Tibial nerve (tissue), 4 donors: ENCODE measurements at regions not wholly inside any gene's neighbourhood (a gene's known extent, or its start where the extent isn't known, plus 50 kb on each side); places are given as distances from the start of the nearest gene placed in this dataset.

Source experiments
- CTCF ChIP-seq, 5 experiments: fragments of 200-600 bp in 3 of 5; fragments of 450-650 bp in 2 of 5; sonication (generic) in 3 of 5; IDR thresholded peaks; one replicate each; pipeline ENCODE4 v1.5.1; 2016 to 2019; ENCODE audit warnings: antibody characterized with exemption in 5 of 5, mild to moderate bottlenecking in 3 of 5, moderate library complexity in 2 of 5
- EP300 ChIP-seq, 2 donors: sonication (generic); formaldehyde crosslinking; IDR thresholded peaks; one replicate each; pipeline ENCODE4 v1.6.1; 2017; ENCODE audit warnings: antibody characterized with exemption in 2 of 2, mild to moderate bottlenecking in 1 of 2
- POLR2A ChIP-seq, 2 donors: fragments of 450-650 bp; IDR thresholded peaks; one replicate each; pipeline ENCODE4 v1.6.1; 2017; ENCODE audit warnings: antibody characterized with exemption in 2 of 2, mild to moderate bottlenecking in 2 of 2, moderate library complexity in 2 of 2

DNA sequence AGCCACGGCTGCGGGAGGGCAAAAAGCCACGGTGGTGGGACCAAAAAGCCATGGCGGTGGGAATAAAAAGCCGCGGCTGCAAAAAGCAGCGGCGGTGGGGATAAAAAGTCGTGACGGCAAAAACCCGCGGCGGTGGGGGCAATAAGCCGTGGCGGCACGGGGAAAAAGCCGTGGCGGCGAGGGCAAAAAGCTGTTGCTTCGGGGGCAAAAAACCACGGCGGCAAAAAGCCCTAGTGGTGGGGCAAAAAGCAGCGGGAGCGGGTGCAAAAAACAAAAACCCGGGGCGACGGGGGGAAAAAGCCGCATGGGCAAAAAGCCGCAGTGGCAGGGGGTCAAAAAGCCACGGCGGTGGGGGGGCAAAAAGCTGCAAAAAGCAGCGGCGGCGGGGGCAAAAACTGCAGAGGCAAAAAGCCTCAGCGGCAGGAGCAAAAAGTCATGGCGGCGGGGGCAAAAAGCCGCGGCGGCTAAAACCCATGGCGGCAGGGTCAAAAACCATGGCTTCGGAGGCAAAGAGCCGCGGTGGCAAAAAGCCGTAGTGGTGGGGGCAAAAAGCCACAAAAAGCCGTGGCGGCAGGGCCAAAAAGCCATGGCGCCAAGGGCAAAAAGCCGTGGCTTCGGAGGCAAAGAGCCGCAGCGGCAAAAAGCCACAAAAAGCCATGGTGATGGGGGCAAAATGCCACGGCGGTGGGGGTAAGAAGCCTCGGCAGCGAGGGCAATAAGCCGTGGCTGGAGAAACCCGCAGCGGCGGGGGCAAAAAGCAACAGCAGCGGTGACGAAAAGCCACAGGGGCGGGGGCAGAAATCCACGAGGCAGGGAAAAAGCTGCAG, 525.8 kb downstream of the ZNF33B start:
- TF ChIP-seq CTCF (IDR thresholded peaks at IDR 0.05) (no peak), EP300 (IDR thresholded peaks at IDR 0.05) (no peak), POLR2A (IDR thresholded peaks at IDR 0.05) (no peak)
